ENCODE measurements at regions not wholly inside any gene's neighbourhood (a gene's known extent, or its start where the extent isn't known, plus 50 kb on each side); places are given as distances from the start of the nearest gene placed in this dataset.

GRCh38 chr1:73056826-73057225, 774.5 kb upstream of the NEGR1 start:
- Histone ChIP-seq H2AFZ (ENCODE audit: low read depth, low read length, severe bottlenecking) (no peak overlapping the region), H3K9me2 (replicated peaks; ENCODE audit: insufficient read depth, low read length) (no peaks in the 10 kb centered on the region), H3K4me2 (ENCODE audit: low read depth, low read length, poor library complexity, severe bottlenecking) (no peak overlapping the region), H3K9me3 (ENCODE audit: insufficient read depth, low read length) (no peaks in the 10 kb centered on the region; the same call in 1 of the 2 replicates), H3K4me3 (ENCODE audit: insufficient read depth, low read length, poor library complexity, severe bottlenecking) (no peak overlapping the region), H3F3A (ENCODE audit: insufficient read depth) (no peaks in the 10 kb centered on the region), H3K27me3 (ENCODE audit: low read length) (no peaks in the 10 kb centered on the region), H3K36me3 (ENCODE audit: low read length) (no peaks in the 10 kb centered on the region), H3K9ac (ENCODE audit: low read length) (no peak overlapping the region), H3K27ac (ENCODE audit: low read depth, low read length) (no peak overlapping the region), H4K20me1 (ENCODE audit: low read depth, low read length) (no peaks in the 10 kb centered on the region), H3K79me2 (ENCODE audit: insufficient read depth, low read length) (no peaks in the 10 kb centered on the region)
- no peak for TF ChIP-seq EZH2phosphoT487 (conservative IDR thresholded peaks at IDR 0.05; ENCODE audit: low read length)
- no peak for TF ChIP-seq CTCF (IDR thresholded peaks at IDR 0.05; ENCODE audit: insufficient read depth, low read length, poor library complexity, severe bottlenecking)

- no peak overlapping the region for H3K9ac ChIP-seq (ENCODE audit: low read length)
- H3K36me3 ChIP-seq (ENCODE audit: low read length), result no peaks in the 10 kb centered on the region
- H3F3A ChIP-seq (ENCODE audit: insufficient read depth), result no peaks in the 10 kb centered on the region
These were observed 762.1 kb upstream of the NEGR1 start for GRCh38 chr1:73044241-73045036.

GRCh38 chr1:73042403-73042802, 760.1 kb upstream of the NEGR1 start:
- Histone ChIP-seq H3K79me2 (ENCODE audit: insufficient read depth, low read length) (no peaks in the 10 kb centered on the region), H3K4me2 (ENCODE audit: low read depth, low read length, poor library complexity, severe bottlenecking) (no peak overlapping the region), H3K9me2 (replicated peaks; ENCODE audit: insufficient read depth, low read length) (0 out of 2 replicates have a peak, but pooled peaks cover 5% of the 10 kb centered on the region), H3K4me3 (ENCODE audit: insufficient read depth, low read length, poor library complexity, severe bottlenecking) (no peak overlapping the region), H3K36me3 (ENCODE audit: low read length) (no peaks in the 10 kb centered on the region), H3K9ac (ENCODE audit: low read length) (no peak overlapping the region), H2AFZ (ENCODE audit: low read depth, low read length, severe bottlenecking) (no peak overlapping the region), H3K27ac (ENCODE audit: low read depth, low read length) (no peak overlapping the region), H3K27me3 (ENCODE audit: low read length) (no peaks in the 10 kb centered on the region), H3K9me3 (ENCODE audit: insufficient read depth, low read length) (no peaks in the 10 kb centered on the region), H3F3A (ENCODE audit: insufficient read depth) (no peaks in the 10 kb centered on the region), H4K20me1 (ENCODE audit: low read depth, low read length) (no peaks in the 10 kb centered on the region)
- TF ChIP-seq CTCF (IDR thresholded peaks at IDR 0.05; ENCODE audit: insufficient read depth, low read length, poor library complexity, severe bottlenecking) (no peak), EZH2phosphoT487 (conservative IDR thresholded peaks at IDR 0.05; ENCODE audit: low read length) (no peak)

More at GRCh38 chr1:73044241-73045036, 762.1 kb upstream of the NEGR1 start:
- H3K79me2 ChIP-seq (ENCODE audit: insufficient read depth, low read length), result no peaks in the 10 kb centered on the region
- H4K20me1 ChIP-seq (ENCODE audit: low read depth, low read length), result no peaks in the 10 kb centered on the region
- H3K9me3 ChIP-seq (ENCODE audit: insufficient read depth, low read length), result no peaks in the 10 kb centered on the region
- H3K27me3 ChIP-seq (ENCODE audit: low read length), result no peaks in the 10 kb centered on the region
- TF ChIP-seq CTCF (IDR thresholded peaks at IDR 0.05; ENCODE audit: insufficient read depth, low read length, poor library complexity, severe bottlenecking) (no peak), EZH2phosphoT487 (conservative IDR thresholded peaks at IDR 0.05; ENCODE audit: low read length) (no peak)
- H3K4me2 ChIP-seq (ENCODE audit: low read depth, low read length, poor library complexity, severe bottlenecking), result no peak overlapping the region
- H3K27ac ChIP-seq (ENCODE audit: low read depth, low read length), result no peak overlapping the region
- H2AFZ ChIP-seq (ENCODE audit: low read depth, low read length, severe bottlenecking), result no peak overlapping the region
- H3K4me3 ChIP-seq (ENCODE audit: insufficient read depth, low read length, poor library complexity, severe bottlenecking), result no peak overlapping the region
- 0 out of 2 replicates have a peak, but pooled peaks cover 5% of the 10 kb centered on the region for H3K9me2 ChIP-seq (replicated peaks; ENCODE audit: insufficient read depth, low read length)
